ENCODE measurements at regions not wholly inside any gene's neighbourhood (a gene's known extent, or its start where the extent isn't known, plus 50 kb on each side); places are given as distances from the start of the nearest gene placed in this dataset.

GRCh38 chr9:75431375-75431774, 343.1 kb downstream of the OSTF1 start:
- no peak for DNase-seq
- H3K4ac ChIP-seq (ENCODE audit: low read depth, low read length), result no peak overlapping the region

GRCh38 chr9:75432386-75432785, 344.1 kb downstream of the OSTF1 start:
- H3K18ac ChIP-seq (ENCODE audit: low read length), result no peak overlapping the region
- no peak overlapping the region for H3K27ac ChIP-seq (ENCODE audit: low read depth, low read length)

More at GRCh38 chr9:75431375-75431774, 343.1 kb downstream of the OSTF1 start:
- no peaks in the 10 kb centered on the region for H3K27me3 ChIP-seq (ENCODE audit: insufficient read depth, low read length, poor library complexity)
- no peaks in the 10 kb centered on the region for H3K79me2 ChIP-seq (ENCODE audit: control insufficient read depth, insufficient read depth, low read length)
- no peak overlapping the region for H2BK5ac ChIP-seq (ENCODE audit: low read length)
- no peak overlapping the region for H4K5ac ChIP-seq (ENCODE audit: low read length)
- H3K27ac ChIP-seq (ENCODE audit: low read depth, low read length), result no peak overlapping the region
- no peaks in the 10 kb centered on the region for H3K36me3 ChIP-seq (ENCODE audit: control insufficient read depth, insufficient read depth, low read length)
- no peak overlapping the region for H3K9ac ChIP-seq (ENCODE audit: low read length)
- H3K4me3 ChIP-seq (ENCODE audit: low read length), result no peak overlapping the region
- no peak overlapping the region for H3K18ac ChIP-seq (ENCODE audit: low read length)
- H3K4me1 ChIP-seq (ENCODE audit: control insufficient read depth, low read depth, low read length), result no peaks in the 10 kb centered on the region
- no peak overlapping the region for H2BK120ac ChIP-seq (ENCODE audit: low read depth, low read length)
- no peak overlapping the region for H2BK15ac ChIP-seq (replicated peaks; ENCODE audit: low read depth)
- H3K56ac ChIP-seq (ENCODE audit: low read length), result no peak overlapping the region
- H2AK5ac ChIP-seq (ENCODE audit: low read length), result no peak overlapping the region
- no peak overlapping the region for H3K23ac ChIP-seq (ENCODE audit: low read length)
- H3K4me2 ChIP-seq (ENCODE audit: low read length), result no peak overlapping the region
- H3K79me1 ChIP-seq (ENCODE audit: low read length), result no peaks in the 10 kb centered on the region
- no peak overlapping the region for H4K8ac ChIP-seq (ENCODE audit: low read depth, low read length)

GRCh38 chr9:75432888-75433287, 344.6 kb downstream of the OSTF1 start:
- Histone ChIP-seq H3K9ac (ENCODE audit: low read length) (no peak overlapping the region), H3K27me3 (ENCODE audit: insufficient read depth, low read length, poor library complexity) (no peaks in the 10 kb centered on the region), H3K79me1 (ENCODE audit: low read length) (no peaks in the 10 kb centered on the region), H3K27ac (ENCODE audit: low read depth, low read length) (no peak overlapping the region), H4K8ac (ENCODE audit: low read depth, low read length) (no peak overlapping the region), H2AK5ac (ENCODE audit: low read length) (no peak overlapping the region), H3K79me2 (ENCODE audit: control insufficient read depth, insufficient read depth, low read length) (no peaks in the 10 kb centered on the region), H3K23ac (ENCODE audit: low read length) (no peak overlapping the region), H3K4me3 (ENCODE audit: low read length) (no peak overlapping the region), H3K36me3 (ENCODE audit: control insufficient read depth, insufficient read depth, low read length) (no peaks in the 10 kb centered on the region), H4K5ac (ENCODE audit: low read length) (no peak overlapping the region), H2BK5ac (ENCODE audit: low read length) (no peak overlapping the region), H2BK120ac (ENCODE audit: low read depth, low read length) (no peak overlapping the region), H3K4me2 (ENCODE audit: low read length) (no peak overlapping the region), H3K4me1 (ENCODE audit: control insufficient read depth, low read depth, low read length) (no peaks in the 10 kb centered on the region), H3K4ac (ENCODE audit: low read depth, low read length) (no peak overlapping the region), H3K18ac (ENCODE audit: low read length) (no peak overlapping the region), H3K56ac (ENCODE audit: low read length) (no peak overlapping the region), H2BK15ac (replicated peaks; ENCODE audit: low read depth) (no peak overlapping the region)
- no peak for DNase-seq

More at GRCh38 chr9:75432386-75432785, 344.1 kb downstream of the OSTF1 start:
- Histone ChIP-seq H4K8ac (ENCODE audit: low read depth, low read length) (no peak overlapping the region), H3K79me2 (ENCODE audit: control insufficient read depth, insufficient read depth, low read length) (no peaks in the 10 kb centered on the region), H2BK120ac (ENCODE audit: low read depth, low read length) (no peak overlapping the region), H2BK15ac (replicated peaks; ENCODE audit: low read depth) (no peak overlapping the region), H3K27me3 (ENCODE audit: insufficient read depth, low read length, poor library complexity) (no peaks in the 10 kb centered on the region), H3K36me3 (ENCODE audit: control insufficient read depth, insufficient read depth, low read length) (no peaks in the 10 kb centered on the region), H3K23ac (ENCODE audit: low read length) (no peak overlapping the region), H3K79me1 (ENCODE audit: low read length) (no peaks in the 10 kb centered on the region), H2AK5ac (ENCODE audit: low read length) (no peak overlapping the region), H3K56ac (ENCODE audit: low read length) (no peak overlapping the region), H3K9ac (ENCODE audit: low read length) (no peak overlapping the region), H3K4me2 (ENCODE audit: low read length) (no peak overlapping the region), H3K4me3 (ENCODE audit: low read length) (no peak overlapping the region), H3K4me1 (ENCODE audit: control insufficient read depth, low read depth, low read length) (no peaks in the 10 kb centered on the region), H3K4ac (ENCODE audit: low read depth, low read length) (no peak overlapping the region), H4K5ac (ENCODE audit: low read length) (no peak overlapping the region), H2BK5ac (ENCODE audit: low read length) (no peak overlapping the region)
- DNase-seq, result no peak
- no CpG with 5 or more reads among the region's 1 CpG for WGBS (ENCODE audit: extremely low coverage, insufficient coverage, low lambda C conversion rate)

- H3K4me1 ChIP-seq (ENCODE audit: control insufficient read depth, low read depth, low read length), result no peaks in the 10 kb centered on the region
- H3K27ac ChIP-seq (ENCODE audit: low read depth, low read length), result no peak overlapping the region
Measured at GRCh38 chr9:75438716-75439115, 350.4 kb downstream of the OSTF1 start.

GRCh38 chr9:75440914-75441313, 352.6 kb downstream of the OSTF1 start:
- Histone ChIP-seq H4K5ac (ENCODE audit: low read length) (no peak overlapping the region), H2AK5ac (ENCODE audit: low read length) (no peak overlapping the region), H3K56ac (ENCODE audit: low read length) (no peak overlapping the region), H3K27ac (ENCODE audit: low read depth, low read length) (no peak overlapping the region), H4K8ac (ENCODE audit: low read depth, low read length) (no peak overlapping the region), H2BK15ac (replicated peaks; ENCODE audit: low read depth) (no peak overlapping the region), H3K18ac (ENCODE audit: low read length) (no peak overlapping the region), H3K27me3 (ENCODE audit: insufficient read depth, low read length, poor library complexity) (no peaks in the 10 kb centered on the region), H3K4me3 (ENCODE audit: low read length) (no peak overlapping the region), H3K36me3 (ENCODE audit: control insufficient read depth, insufficient read depth, low read length) (no peaks in the 10 kb centered on the region), H3K9ac (ENCODE audit: low read length) (no peak overlapping the region), H3K79me2 (ENCODE audit: control insufficient read depth, insufficient read depth, low read length) (no peaks in the 10 kb centered on the region), H2BK120ac (ENCODE audit: low read depth, low read length) (no peak overlapping the region), H3K4me2 (ENCODE audit: low read length) (no peak overlapping the region), H2BK5ac (ENCODE audit: low read length) (no peak overlapping the region), H3K4me1 (ENCODE audit: control insufficient read depth, low read depth, low read length) (no peaks in the 10 kb centered on the region), H3K4ac (ENCODE audit: low read depth, low read length) (no peak overlapping the region), H3K23ac (ENCODE audit: low read length) (no peak overlapping the region), H3K79me1 (ENCODE audit: low read length) (no peaks in the 10 kb centered on the region)
- no peak for DNase-seq
- no CpG with 5 or more reads among the region's 4 CpGs for WGBS (ENCODE audit: extremely low coverage, insufficient coverage, low lambda C conversion rate)

More at GRCh38 chr9:75438716-75439115, 350.4 kb downstream of the OSTF1 start:
- no peak overlapping the region for H3K9ac ChIP-seq (ENCODE audit: low read length)
- no peaks in the 10 kb centered on the region for H3K79me1 ChIP-seq (ENCODE audit: low read length)
- H3K23ac ChIP-seq (ENCODE audit: low read length), result no peak overlapping the region
- H4K8ac ChIP-seq (ENCODE audit: low read depth, low read length), result no peak overlapping the region
- no peaks in the 10 kb centered on the region for H3K27me3 ChIP-seq (ENCODE audit: insufficient read depth, low read length, poor library complexity)
- H2BK120ac ChIP-seq (ENCODE audit: low read depth, low read length), result no peak overlapping the region
- DNase-seq, result no peak
- no peak overlapping the region for H3K4ac ChIP-seq (ENCODE audit: low read depth, low read length)
- no peak overlapping the region for H3K4me3 ChIP-seq (ENCODE audit: low read length)
- H4K5ac ChIP-seq (ENCODE audit: low read length), result no peak overlapping the region
- no peak overlapping the region for H2BK15ac ChIP-seq (replicated peaks; ENCODE audit: low read depth)
- no peak overlapping the region for H3K56ac ChIP-seq (ENCODE audit: low read length)
- H2AK5ac ChIP-seq (ENCODE audit: low read length), result no peak overlapping the region
- H3K36me3 ChIP-seq (ENCODE audit: control insufficient read depth, insufficient read depth, low read length), result no peaks in the 10 kb centered on the region
- H3K79me2 ChIP-seq (ENCODE audit: control insufficient read depth, insufficient read depth, low read length), result no peaks in the 10 kb centered on the region
- H3K4me2 ChIP-seq (ENCODE audit: low read length), result no peak overlapping the region
- no peak overlapping the region for H3K18ac ChIP-seq (ENCODE audit: low read length)
- H2BK5ac ChIP-seq (ENCODE audit: low read length), result no peak overlapping the region
- no CpG with 5 or more reads among the region's 2 CpGs for WGBS (ENCODE audit: extremely low coverage, insufficient coverage, low lambda C conversion rate)

GRCh38 chr9:75445144-75445543, 356.8 kb downstream of the OSTF1 start:
- Histone ChIP-seq H4K5ac (ENCODE audit: low read length) (no peak overlapping the region), H3K36me3 (ENCODE audit: control insufficient read depth, insufficient read depth, low read length) (no peaks in the 10 kb centered on the region), H3K4me2 (ENCODE audit: low read length) (no peak overlapping the region), H4K8ac (ENCODE audit: low read depth, low read length) (no peak overlapping the region), H3K4me1 (ENCODE audit: control insufficient read depth, low read depth, low read length) (no peaks in the 10 kb centered on the region), H3K79me1 (ENCODE audit: low read length) (no peaks in the 10 kb centered on the region), H3K4me3 (ENCODE audit: low read length) (no peak overlapping the region), H2BK15ac (replicated peaks; ENCODE audit: low read depth) (no peak overlapping the region), H3K79me2 (ENCODE audit: control insufficient read depth, insufficient read depth, low read length) (no peaks in the 10 kb centered on the region), H3K56ac (ENCODE audit: low read length) (no peak overlapping the region), H3K9ac (ENCODE audit: low read length) (no peak overlapping the region), H3K4ac (ENCODE audit: low read depth, low read length) (no peak overlapping the region), H2BK120ac (ENCODE audit: low read depth, low read length) (no peak overlapping the region), H2AK5ac (ENCODE audit: low read length) (no peak overlapping the region), H3K27ac (ENCODE audit: low read depth, low read length) (no peak overlapping the region), H3K23ac (ENCODE audit: low read length) (no peak overlapping the region), H3K18ac (ENCODE audit: low read length) (no peak overlapping the region), H2BK5ac (ENCODE audit: low read length) (no peak overlapping the region), H3K27me3 (ENCODE audit: insufficient read depth, low read length, poor library complexity) (no peaks in the 10 kb centered on the region)
- no peak for DNase-seq
